ENCODE measurements at regions not wholly inside any gene's neighbourhood (a gene's known extent, or its start where the extent isn't known, plus 50 kb on each side); places are given as distances from the start of the nearest gene placed in this dataset.
A peak's percentile ranks its signal among the peaks of the same experiment; 100 is the strongest.

DNA sequence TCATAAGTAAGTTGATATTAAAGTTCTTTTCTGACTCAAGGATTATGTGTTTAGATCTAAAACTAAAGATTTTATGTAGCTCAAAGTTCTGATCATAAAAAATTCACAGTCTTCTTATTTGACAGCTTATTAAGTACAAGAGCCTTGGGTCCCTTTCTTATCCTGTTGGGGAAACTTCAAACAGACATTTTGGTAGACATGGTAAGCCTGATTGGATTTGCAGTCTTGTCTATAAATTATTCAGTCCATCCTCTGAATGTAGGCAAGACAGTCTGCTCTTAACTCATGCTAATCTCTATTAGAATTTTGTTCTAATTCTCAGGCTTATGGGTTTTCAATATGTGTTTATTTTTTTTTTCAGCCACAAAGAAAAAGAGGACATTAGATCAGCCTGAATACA is 1718.7 kb upstream of the SLC10A2 start:
- DNase-seq: no peak

DNA sequence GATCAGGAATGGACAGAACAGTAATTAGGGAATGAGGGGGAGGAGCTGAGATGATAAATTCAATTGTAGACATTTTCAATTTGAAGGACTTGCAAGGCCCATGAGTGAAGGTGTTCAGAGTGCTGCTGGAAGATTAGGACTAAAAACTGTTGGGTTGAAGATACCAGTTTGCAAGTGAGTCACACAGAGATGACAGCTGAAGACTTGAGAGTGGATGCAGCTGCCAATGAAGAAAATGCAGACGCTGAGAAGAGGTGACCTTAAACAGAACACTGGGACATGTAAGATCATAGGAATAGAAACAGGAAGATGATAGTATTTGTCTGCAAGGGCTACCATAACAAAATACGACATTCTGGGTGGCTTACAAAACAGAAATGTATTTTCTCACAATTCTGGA is 1716.5 kb upstream of the SLC10A2 start:
- DNase-seq: no peak

DNA sequence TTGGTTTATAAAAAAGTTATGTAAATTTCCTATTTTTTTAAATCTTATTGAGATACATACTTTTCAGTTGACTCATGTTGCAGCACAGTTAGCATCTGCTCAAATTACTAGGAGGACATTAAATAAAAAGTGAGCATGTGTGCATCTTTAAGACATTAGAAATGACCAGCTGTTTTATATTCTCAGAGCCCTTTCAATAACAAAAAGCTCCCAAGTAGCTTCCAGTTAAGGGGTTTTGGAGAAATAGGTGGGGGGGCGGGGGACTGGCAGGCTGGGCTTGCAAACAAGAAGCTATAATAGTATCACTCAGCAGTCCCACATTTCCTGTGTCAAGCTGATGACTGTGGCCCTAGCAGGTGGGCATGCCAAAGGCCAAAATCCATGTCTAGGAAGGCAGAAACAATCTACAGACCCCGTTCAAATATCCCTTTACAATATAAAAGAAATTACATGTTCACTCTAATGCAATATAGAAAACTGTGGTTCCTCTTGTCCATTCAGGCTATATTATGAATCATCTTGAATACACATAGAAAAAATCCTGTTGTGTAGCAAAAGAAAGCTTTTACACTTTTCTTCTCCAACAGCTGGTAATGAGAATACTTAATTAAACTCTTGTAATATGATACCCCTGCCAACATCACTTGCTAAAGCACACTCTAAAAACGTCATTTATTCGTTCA is 1713.2 kb upstream of the SLC10A2 start:
- peak; percentile 67 for DNase-seq

DNA sequence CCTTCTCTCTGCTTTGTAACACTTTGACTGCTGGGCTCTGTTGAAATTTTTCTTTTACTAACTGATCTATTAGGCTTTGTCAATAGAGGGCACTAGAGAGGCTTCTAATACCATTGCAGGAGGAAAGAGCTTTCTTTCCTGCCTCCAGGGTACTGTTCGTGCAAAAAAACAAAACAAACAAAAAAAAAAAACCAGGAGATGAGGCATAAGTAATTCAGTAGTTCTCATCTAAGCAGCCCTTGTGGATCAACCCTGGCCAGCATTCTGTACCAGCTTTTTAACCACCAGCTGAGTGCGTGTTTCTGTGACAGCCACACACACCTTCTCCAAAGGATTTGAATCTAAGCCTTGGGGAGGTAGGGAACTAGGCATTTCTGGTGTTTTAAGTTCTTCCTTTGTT is 1707.6 kb upstream of the SLC10A2 start:
- peak; percentile 53 for DNase-seq

DNA sequence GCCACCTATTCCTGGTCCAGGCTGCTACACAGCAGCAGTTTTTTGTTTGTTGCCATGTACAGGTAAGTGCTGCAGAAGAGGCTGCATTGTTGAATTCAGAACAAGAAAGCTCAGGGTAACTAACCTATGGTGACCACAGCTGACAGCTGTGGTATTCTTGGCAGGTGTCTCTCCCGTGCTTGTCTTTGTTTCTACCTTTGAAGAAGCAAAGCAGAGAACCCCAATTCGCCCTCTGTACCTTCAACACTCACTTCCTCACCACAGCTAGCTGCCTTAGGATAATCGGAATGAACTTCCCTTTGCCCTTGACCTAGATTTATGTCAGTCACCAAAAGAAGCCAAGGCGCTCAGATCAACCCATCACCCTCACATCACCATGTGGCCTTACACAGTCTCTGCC is 1703.3 kb upstream of the SLC10A2 start:
- DNase-seq: no peak

DNA sequence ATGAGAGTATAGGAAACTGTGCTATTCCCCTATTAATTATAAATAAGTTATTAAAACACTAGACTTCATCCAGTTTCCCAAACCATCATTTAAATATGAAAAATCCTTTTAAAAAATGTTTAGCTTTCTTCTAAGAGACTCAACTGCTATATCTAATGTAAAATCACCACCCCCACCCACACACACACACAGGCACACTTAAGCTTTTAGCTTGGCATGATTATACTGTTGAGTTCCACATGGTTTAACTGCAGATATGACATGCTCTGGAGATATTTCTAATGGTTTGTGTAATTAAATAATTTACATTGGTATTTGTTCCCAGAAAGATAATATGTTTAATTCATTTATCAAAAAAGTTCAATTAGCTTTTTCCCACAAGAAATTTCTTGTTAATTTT is 1700.1 kb upstream of the SLC10A2 start:
- DNase-seq: no peak

DNA sequence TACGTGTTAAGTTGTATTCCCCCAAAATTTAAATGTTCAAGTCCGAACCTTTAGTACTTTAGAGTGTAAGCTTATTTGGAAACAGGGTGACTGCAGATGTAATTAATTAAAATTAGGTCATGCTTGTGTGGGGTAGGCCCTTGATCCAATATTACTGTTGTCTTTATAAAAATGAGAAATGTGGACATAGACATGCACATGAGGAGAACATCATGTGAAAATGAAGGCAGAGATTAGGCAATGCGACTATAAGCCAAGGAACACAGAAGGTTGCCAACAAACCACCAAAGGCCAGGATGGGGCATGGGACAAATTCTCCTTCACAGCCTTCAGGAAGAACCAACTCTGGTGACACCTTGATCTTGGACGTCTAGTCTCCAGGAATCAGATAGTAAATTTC is 1698.4 kb upstream of the SLC10A2 start:
- DNase-seq: no peak

DNA sequence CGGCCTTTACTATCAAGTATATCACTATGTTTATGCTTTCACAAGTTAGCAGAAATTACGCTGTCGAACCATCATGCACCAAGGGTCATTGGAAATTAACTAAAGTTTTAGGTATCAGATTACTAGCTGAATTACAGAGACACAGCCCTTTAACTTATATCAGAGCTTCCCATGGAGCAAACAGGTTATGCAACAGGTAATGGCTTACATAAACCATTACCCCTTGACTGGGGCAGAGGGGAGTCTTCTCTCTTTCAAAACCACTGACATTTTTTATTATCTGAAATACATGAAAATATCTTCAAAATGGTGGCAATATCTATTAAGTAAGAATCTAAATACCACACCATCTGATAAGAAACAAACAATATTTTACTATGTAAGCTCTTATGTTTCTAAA is 1692.9 kb upstream of the SLC10A2 start:
- no peak for DNase-seq

DNA sequence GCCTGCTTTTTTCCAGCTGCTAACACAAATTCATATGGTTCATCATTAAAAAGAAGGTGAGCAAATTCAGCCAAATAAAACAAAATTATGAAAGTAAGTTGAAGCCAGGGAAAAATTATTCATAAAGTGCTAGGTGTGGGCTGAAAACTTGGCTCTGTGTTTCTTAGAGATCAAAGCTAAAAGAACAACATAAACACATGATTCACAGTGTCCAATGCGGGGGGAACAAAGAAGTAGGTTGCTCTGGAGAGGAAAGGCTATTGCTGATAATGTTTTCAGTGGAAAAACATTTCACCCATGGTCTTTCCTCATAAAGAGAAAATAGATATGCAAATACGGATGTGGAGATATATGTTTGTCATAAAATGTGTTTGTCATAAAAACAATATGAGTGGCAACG is 1691.5 kb upstream of the SLC10A2 start:
- no peak for DNase-seq

DNA sequence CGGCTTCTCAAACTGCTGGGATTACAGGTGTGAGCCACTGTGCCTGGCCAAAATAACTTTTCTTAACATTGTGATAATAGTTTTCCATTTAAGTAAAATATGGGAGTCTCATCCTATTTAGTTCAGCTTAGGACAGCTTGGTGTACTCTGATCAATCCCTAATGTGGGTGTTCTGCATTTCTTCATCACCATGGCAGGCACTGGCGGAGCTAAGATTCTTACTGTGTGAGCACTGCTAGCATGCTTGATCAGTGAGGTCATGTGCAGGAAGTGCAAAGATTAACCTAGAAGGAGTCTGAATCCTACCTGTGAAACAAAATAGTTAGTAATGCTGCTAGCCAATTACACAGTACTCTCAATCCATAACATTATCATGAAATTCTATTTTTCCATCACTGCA is 1684.2 kb upstream of the SLC10A2 start:
- no peak for DNase-seq

DNA sequence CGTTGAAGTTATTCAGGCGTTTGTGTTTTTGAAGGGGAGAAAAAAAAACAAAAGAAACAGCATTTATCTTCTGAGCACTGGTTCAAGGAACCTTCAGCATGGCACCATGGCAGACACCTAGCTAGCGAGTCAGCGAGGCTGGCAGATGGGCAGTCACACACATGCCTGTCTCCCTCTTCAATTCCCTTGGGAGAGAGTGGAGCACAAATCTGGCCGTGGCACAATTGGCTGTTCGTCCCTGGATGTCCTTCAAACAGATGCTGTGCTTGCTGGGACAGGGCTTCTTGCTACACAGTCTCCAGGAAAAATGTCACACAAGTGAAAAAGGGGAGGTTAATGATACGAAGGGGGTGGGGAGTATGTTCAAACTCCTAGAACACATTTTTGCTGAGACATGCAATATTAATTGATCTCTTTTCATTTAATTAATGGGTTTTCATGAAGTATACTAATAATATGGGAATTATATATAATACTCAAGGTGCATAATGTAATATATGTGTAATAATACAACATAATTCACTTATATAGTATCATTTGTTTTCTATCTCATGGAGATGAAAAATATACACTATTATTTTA is 1674.5 kb upstream of the SLC10A2 start:
- DNase-seq: no peak

DNA sequence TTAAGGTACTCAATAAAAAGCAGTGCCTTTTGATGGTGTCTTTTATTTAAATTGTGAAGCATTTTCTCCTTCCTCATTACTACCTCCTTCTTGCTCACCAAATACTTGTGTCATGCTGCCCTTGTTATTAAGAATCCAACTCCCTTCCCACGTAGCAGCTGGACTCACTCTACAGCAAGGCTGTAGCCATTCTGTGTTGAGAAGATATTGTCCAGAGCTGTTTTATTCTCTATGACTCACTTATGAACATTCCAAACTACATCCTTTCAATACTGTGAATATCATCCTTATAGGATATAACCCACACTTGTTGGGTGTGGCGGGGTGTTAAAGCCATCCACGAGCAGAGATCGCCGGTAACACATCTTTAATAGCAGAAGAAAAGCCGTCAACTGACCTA is 1671.5 kb upstream of the SLC10A2 start:
- peak; percentile 3 for DNase-seq

DNA sequence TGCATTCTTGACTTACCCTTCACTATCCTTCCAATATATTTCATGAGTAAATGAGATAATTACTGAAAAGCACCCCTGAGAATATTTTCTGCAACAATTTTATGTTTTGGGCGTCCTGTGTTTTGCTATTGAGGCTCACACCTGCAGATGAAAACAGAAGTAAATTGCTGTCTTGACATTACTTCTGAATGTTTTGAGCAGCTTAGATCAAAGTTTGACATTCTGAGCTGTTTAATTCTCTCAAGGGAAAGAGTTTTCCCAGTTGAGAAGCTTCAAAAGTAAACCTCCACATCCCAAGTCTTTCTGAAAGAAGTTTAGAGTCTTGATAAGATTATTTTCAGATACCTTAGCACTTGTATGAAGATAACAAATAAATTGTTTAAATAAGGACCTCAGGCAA is 1667.2 kb upstream of the SLC10A2 start:
- DNase-seq: no peak

DNA sequence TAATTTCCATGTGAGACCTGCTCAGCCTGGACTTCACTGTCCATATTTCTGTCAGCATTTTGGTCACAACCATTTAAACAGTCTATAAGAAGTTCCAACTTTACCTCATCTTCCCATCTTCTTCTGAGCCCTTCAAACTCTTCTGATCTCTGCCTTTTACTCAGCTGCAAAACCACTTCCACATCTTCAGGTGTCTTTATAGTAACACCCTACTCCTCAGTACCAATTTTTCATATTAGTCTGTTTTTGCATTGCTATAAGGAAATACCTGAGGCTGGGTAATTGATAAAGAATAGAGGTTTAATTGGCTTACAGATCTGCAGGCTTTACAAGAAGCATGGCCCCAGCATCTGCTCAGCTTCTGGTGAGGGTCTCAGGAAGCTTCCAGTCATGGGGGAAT is 1648.9 kb upstream of the SLC10A2 start:
- DNase-seq: no peak

DNA sequence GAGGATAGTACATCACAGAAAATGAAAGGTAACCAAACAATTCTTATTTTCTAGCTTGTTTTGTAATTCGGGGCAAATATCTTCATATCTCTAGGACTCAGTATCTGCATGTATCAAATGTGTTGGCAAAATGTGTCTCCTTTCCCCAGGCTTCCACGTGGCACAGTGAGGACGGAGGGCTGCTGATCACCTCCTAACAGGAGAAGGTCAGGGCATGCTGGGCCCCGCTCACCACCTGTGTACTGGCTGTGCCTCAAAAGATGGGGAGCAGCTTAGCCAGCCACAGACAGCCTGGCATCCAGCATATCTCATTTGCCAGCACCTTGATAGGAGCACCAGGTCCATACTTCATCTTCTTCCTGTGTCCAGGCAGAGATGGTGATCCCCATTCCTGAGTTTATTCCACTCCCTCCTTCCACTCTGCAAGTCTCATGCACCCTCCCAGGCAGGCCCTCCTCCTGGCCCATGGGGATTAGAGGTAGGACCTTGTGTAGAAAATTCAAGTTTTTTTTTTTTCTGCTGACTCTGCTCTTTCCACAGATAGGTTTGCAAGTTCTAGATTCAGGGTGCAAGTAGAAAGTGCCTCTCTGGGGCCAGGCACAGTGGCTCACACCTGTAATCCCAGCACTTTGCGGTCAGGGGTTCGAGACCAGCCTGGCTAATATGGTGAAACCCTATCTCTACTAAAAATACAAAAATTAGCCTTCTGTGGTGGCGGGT is 1639.0 kb upstream of the SLC10A2 start:
- DNase-seq: no peak

DNA sequence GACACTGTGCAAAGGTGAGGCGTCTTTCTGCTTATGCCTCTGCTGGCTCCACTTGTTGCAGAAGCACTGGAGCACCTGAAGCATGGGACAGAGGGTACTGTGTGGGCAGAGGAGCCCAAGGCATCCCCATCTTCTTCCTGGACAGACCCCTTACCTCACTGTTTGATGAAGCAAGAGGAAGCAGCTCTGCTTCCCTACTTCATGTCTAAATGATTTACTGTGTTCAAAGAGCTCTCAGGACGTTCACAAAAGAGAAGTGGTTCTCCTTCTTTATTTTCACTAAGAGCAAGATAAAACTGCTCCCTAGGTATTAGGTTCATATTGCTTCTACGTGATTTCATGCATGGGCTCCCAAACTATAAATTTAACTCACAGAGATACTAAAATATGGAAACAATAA is 1635.4 kb upstream of the SLC10A2 start:
- DNase-seq: no peak

DNA sequence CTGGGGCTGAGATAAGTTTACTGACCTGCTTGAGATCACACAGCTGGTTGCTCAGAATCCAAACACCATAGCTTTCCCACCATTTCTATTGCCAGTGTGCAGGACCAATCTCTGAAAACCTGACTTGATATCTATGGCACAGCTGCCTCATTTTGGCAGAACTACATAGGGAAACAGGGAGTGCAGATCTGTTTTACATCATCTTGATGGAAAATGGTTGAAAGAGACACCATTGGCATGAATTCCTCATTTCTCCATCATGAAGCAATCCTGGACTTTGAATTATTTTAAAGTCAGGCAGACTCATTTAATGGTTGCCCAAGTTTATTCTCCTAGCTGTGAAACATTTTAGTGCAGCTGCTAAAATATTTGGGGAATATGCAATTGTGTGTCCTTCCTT is 1628.2 kb upstream of the SLC10A2 start:
- no peak for DNase-seq

DNA sequence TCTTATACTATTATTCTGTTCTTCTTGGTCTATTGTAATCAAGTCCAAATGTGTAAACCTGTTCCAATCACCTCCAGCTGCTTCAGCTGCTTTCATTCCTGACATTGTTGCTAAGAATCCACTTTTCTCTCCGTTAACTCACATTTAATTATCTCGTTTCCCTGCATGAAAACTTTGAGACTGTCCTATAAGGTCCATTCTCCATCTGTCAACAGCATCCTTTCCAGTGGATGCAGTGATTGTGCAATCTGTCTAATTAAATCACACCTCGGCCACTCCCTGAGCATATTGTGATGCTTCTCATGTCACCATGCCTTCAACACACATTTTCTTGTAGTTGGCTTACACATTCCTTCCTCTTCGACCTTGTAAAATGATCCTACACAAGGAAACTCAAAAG is 1626.9 kb upstream of the SLC10A2 start:
- DNase-seq: no peak

DNA sequence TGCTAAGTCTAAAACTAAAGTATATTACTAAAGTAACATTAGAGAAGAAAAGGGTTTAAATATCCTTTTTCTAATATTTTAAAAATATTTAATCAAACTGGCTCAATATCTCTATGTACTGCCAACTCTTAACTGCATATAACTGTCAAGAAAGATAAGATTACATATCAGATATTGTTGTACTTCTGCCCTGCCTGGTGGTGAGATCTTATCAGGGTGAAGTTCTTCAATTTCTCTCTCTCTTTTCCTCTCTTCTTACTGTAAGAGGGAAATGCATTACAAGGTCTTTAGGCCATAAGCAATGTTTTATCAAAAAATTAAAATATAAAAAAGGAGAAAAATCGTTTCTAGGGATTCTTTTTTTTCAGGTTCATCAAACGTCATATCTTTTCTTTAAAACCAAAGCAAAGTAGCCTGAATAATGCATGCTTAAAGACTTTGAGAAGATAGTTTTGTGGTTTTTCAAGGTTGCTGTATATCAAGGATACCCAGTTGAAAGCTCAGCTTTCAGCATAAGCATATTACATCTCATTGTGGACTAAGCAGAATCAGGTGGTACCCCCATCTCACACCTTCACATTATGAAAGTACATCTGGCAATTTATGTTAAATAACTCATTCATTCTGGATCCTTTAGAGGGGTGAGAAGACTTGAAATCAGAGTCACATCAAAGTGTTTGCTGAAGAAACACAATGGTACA is 1625.7 kb upstream of the SLC10A2 start:
- no peak for DNase-seq

DNA sequence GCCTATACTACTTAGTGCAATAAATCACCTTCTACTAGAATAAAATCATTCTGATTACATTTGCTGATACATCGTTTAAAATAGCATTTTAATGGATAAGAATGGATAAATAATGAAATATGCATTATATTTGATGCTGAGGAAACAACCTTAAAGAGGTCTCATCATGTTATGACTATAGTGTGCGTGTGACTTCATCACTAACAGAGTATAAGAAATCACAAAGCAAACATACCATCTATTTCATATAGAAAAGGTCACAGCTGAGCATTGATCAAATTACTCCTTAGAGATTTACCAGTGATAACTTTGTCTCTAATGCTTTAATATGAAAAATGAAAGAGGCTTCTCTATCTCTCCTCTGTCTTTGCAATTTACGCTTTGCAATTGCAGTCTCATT is 1620.3 kb upstream of the SLC10A2 start:
- no peak for DNase-seq

DNA sequence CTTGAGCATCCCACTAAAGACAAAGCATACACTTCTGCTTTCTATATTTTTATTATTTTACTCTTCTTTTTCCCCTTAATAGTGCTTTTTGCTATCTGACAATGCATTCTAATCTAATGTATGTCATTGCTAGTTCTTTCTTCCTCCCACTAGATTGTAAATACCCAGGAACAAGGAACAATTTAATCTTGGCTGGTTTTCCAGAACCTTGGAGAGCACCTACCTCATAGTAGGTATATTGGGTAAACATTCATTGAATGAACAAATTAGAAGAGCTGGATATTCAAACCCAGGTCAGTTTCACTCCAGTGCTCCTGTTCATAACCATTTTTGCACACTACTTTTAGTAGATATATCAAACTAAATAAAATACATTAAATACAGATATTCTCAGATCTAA is 1617.6 kb upstream of the SLC10A2 start:
- DNase-seq: no peak

DNA sequence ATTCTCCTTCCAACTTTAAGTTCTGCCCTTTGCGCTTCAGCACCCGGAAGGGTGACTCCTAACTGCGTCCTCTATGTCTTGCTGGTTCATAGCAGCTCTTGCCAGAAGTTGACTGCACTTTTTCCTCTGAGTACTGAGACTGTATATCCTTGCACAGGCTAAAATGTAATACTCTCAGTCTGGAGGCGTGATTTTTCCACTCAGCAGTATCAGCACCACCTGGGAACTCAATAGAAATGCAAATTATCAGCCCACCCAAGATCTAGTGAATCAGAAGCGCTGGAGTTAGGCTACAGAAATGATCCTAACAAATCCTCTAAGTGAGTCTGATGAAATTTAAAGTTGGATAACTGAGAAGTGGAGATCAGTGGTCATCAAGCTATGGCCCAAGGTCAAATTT is 1611.9 kb upstream of the SLC10A2 start:
- DNase-seq: no peak

DNA sequence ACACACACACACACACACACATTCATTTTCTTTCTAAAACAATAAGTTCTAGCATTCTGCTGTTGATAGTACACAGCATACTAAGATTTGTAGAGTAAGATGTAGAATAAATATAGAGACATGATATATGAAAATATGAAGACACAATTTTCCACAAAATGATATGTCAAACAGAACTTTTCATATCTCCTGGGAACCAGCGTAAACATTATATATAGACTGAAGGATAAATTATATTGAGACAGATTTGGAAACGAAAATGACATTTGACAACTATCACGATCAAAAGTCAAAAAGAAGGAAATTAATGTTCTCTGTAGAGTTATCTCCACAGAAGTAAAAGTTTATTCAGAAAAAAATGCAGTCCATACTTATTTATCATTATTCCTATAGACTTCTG is 1605.7 kb upstream of the SLC10A2 start:
- no peak for DNase-seq

DNA sequence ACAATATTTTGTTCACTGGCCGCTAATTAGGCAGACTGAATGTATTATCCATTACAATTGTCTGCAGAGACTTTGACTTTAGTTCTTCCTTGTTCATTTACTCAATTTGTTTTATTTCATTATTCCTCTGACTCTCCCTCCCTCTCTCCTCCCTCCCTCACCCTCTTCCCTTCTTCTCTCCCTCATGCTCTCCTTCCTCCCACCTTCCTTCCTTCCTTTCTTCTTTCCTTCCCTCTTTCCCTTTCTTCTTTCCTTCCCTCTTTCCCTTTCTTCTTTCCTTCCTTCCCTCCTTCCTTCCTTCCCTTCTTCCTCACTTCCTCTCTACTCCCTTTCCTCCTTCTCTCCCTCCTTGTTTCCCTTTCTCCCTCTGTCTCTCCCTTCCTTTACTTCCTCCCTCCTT is 1591.0 kb upstream of the SLC10A2 start:
- no peak for DNase-seq

Measured in fibroblast of skin of right quadriceps (primary cell).